SK-N-SH (cell line): ENCODE measurements at regions not wholly inside any gene's neighbourhood (a gene's known extent, or its start where the extent isn't known, plus 50 kb on each side); places are given as distances from the start of the nearest gene placed in this dataset.

Experiments used
- CTCF ChIA-PET: fragments of 300-600, 350-600 bp; formaldehyde crosslinking; extraction: SDS; loops from one replicate; lab custom pipeline; 2021; lab: Yijun Ruan, JAX
- POLR2A ChIA-PET: fragments of 350-600 bp; sonication (Branson Sonifier 250); formaldehyde crosslinking; extraction: SDS; loops from one replicate; lab custom pipeline; 2020; ENCODE audit warnings: antibody characterized with exemption, inconsistent platforms; lab: Yijun Ruan, JAX
- DNase-seq: peaks from one replicate; pipeline ENCODE4 v3.0.0; 2012
- H2AFZ ChIP-seq: fragments of 200-600 bp; sonication (generic); 2 replicates; pipeline ENCODE4 v1.8.1; 2016; ENCODE audit warnings: antibody characterized with exemption, mild to moderate bottlenecking, low read depth
- H3F3A ChIP-seq: fragments of 200-600 bp; sonication (generic); replicated peaks from 2 replicates; pipeline ENCODE3; 2016; ENCODE audit warnings: antibody characterized with exemption, mild to moderate bottlenecking; ENCODE audit not compliant: insufficient read depth
- H3K27ac ChIP-seq, 2 experiments: fragments of 200-500 bp in 1 of 2; fragments of 200-600 bp in 1 of 2; sonication (Bioruptor generic) in 1 of 2; sonication (generic), shearing (Covaris generic) in 1 of 2; 2 replicates each; pipeline versions ENCODE4 v1.5.1 to v1.6.1; 2014 to 2016; ENCODE audit warnings: low read depth in 2 of 2, inconsistent platforms in 1 of 2, low read length in 1 of 2, mild to moderate bottlenecking in 1 of 2, mixed read lengths in 1 of 2
- H3K27me3 ChIP-seq: fragments of 200-600 bp; sonication (generic), shearing (Covaris generic); 2 replicates; pipeline ENCODE4 v1.6.1; 2016; ENCODE audit warnings: mixed run types; ENCODE audit not compliant: insufficient read depth
- H3K36me3 ChIP-seq, 2 experiments: fragments of 200-500 bp in 1 of 2; fragments of 200-600 bp in 1 of 2; sonication (Bioruptor generic) in 1 of 2; sonication (generic) in 1 of 2; replicated peaks in 1 of 2; 2 replicates each; pipeline versions ENCODE3 to v1.5.1; 2014 to 2016; ENCODE audit warnings: low read length in 1 of 2, mild to moderate bottlenecking in 1 of 2; ENCODE audit not compliant: insufficient read depth in 2 of 2, control insufficient read depth in 1 of 2
- H3K4me1 ChIP-seq, 2 experiments: fragments of 200-500 bp in 1 of 2; fragments of 200-600 bp in 1 of 2; sonication (Bioruptor generic) in 1 of 2; sonication (generic), shearing (Covaris generic) in 1 of 2; 2 replicates each; pipeline versions ENCODE4 v1.5.1 to v1.6.1; 2014 to 2016; ENCODE audit warnings: low read depth in 1 of 2, low read length in 1 of 2, mixed run types in 1 of 2; ENCODE audit not compliant: insufficient read depth in 2 of 2, control insufficient read depth in 1 of 2
- H3K4me2 ChIP-seq: fragments of 200-600 bp; sonication (generic), shearing (Covaris generic); 2 replicates; pipeline ENCODE4 v1.6.1; 2017; ENCODE audit warnings: mixed run types
- H3K4me3 ChIP-seq, 2 experiments: fragments of 200-500 bp in 1 of 2; fragments of 200-600 bp in 1 of 2; sonication (Bioruptor generic) in 1 of 2; sonication (generic), shearing (Covaris generic) in 1 of 2; 2 replicates each; pipeline versions ENCODE4 v1.5.1 to v1.8.1; 2014 to 2016; ENCODE audit warnings: low read depth in 2 of 2, inconsistent platforms in 1 of 2, low read length in 1 of 2, mild to moderate bottlenecking in 1 of 2, mixed read lengths in 1 of 2, moderate library complexity in 1 of 2
- H3K79me2 ChIP-seq: fragments of 200-600 bp; sonication (generic); 2 replicates; pipeline ENCODE4 v1.8.1; 2017; ENCODE audit warnings: mild to moderate bottlenecking; ENCODE audit not compliant: insufficient read depth
- H3K9ac ChIP-seq: fragments of 200-600 bp; sonication (generic); 2 replicates; pipeline ENCODE4 v1.6.1; 2017; ENCODE audit warnings: mixed run types
- H3K9me2 ChIP-seq: fragments of 200-600 bp; sonication (generic); 2 replicates; pipeline ENCODE4 v1.6.1; 2017; ENCODE audit warnings: mixed run types
- H3K9me3 ChIP-seq: fragments of 200-600 bp; sonication (generic); 2 replicates; pipeline ENCODE4 v1.6.1; 2017; ENCODE audit warnings: mixed run types, mild to moderate bottlenecking, moderate library complexity
- H4K20me1 ChIP-seq: fragments of 200-600 bp; sonication (generic); 2 replicates; pipeline ENCODE4 v1.6.1; 2017; ENCODE audit warnings: mild to moderate bottlenecking, mixed run types; ENCODE audit not compliant: insufficient read depth
- CHD2 ChIP-seq: fragments of 150-350 bp; IDR thresholded peaks from 2 replicates; pipeline ENCODE4 v1.6.1; 2018; ENCODE audit warnings: low read length; ENCODE audit not compliant: partially characterized antibody
- FOSL2 ChIP-seq: IDR thresholded peaks from 2 replicates; pipeline ENCODE4 v1.4.0; 2012; ENCODE audit warnings: low read depth, mild to moderate bottlenecking, moderate library complexity, borderline replicate concordance
- FOXJ3 ChIP-seq: sonication (generic); formaldehyde crosslinking; IDR thresholded peaks from 2 replicates; pipeline ENCODE4 v1.5.1; 2020; ENCODE audit warnings: mild to moderate bottlenecking, missing genetic modification reagents
- FOXM1 ChIP-seq: IDR thresholded peaks from 2 replicates; pipeline ENCODE4 v1.4.0; 2012; ENCODE audit warnings: low read depth, mild to moderate bottlenecking
- GATA2 ChIP-seq: sonication (generic); formaldehyde crosslinking; IDR thresholded peaks from 2 replicates; pipeline ENCODE4 v1.5.0; 2020; ENCODE audit warnings: mild to moderate bottlenecking, missing genetic modification reagents
- IRF3 ChIP-seq: fragments of 150-350 bp; IDR thresholded peaks from 2 replicates; pipeline ENCODE4 v1.6.1; 2016; ENCODE audit warnings: mild to moderate bottlenecking, low read depth, low read length
- MEF2A ChIP-seq: IDR thresholded peaks from 2 replicates; pipeline ENCODE4 v1.4.0; 2012; ENCODE audit warnings: low read depth, borderline replicate concordance
- NFIC ChIP-seq: IDR thresholded peaks from 2 replicates; pipeline ENCODE4 v1.4.0; 2012; ENCODE audit warnings: borderline replicate concordance
- PBX3 ChIP-seq: IDR thresholded peaks from 2 replicates; pipeline ENCODE4; 2012
- RAD21 ChIP-seq: IDR thresholded peaks from 2 replicates; pipeline ENCODE4 v1.6.1; 2012; ENCODE audit warnings: mild to moderate bottlenecking, low read length
- REST ChIP-seq: IDR thresholded peaks from 2 replicates; pipeline ENCODE4 v1.6.1; 2012; ENCODE audit warnings: mild to moderate bottlenecking, low read depth, low read length, moderate library complexity
- RFX5 ChIP-seq: IDR thresholded peaks from 2 replicates; pipeline ENCODE4 v1.6.1; 2012; ENCODE audit warnings: mild to moderate bottlenecking, improper control_type of control experiment, low read length
- RXRA ChIP-seq: IDR thresholded peaks from 2 replicates; pipeline ENCODE4 v1.4.0; 2012; ENCODE audit warnings: low read depth, mild to moderate bottlenecking, borderline replicate concordance
- USF2 ChIP-seq: fragments of 150-350 bp; IDR thresholded peaks from 2 replicates; pipeline ENCODE4 v1.6.1; 2017; ENCODE audit warnings: antibody characterized with exemption, low read length, low read depth, borderline replicate concordance
- YY1 ChIP-seq: IDR thresholded peaks from 2 replicates; pipeline ENCODE4 v1.4.0; 2012; ENCODE audit warnings: low read depth, mild to moderate bottlenecking
- WGBS: methylation state at CpG from one replicate; pipeline ENCODE4 v1.1.6; 2017; ENCODE audit warnings: low lambda C conversion rate; 5-methylcytosine and 5-hydroxymethylcytosine counted together

- TF ChIP-seq RXRA, result no peak
- TF ChIP-seq FOXM1, result no peak
- TF ChIP-seq CHD2, result no peak
- TF ChIP-seq YY1, result no peak
- TF ChIP-seq MEF2A, result no peak
- no peak for TF ChIP-seq USF2
- TF ChIP-seq FOSL2, result no peak
- no peak for TF ChIP-seq RAD21
- TF ChIP-seq FOXJ3 (CRISPR knock-in tag), result no peak
- no peak for TF ChIP-seq REST
- no peak for TF ChIP-seq GATA2 (CRISPR knock-in tag)
- TF ChIP-seq NFIC, result no peak
- no peak for TF ChIP-seq PBX3
- no peak for TF ChIP-seq IRF3
- TF ChIP-seq RFX5, result no peak
- H3K4me3 ChIP-seq, result no peak overlapping the region
- no peaks in the 10 kb centered on the region for H3K36me3 ChIP-seq
- 41% methylated on average over 5 of the region's 5 CpGs for WGBS
- H3K9me3 ChIP-seq, result no peaks in the 10 kb centered on the region
- H3K27ac ChIP-seq, result no peak overlapping the region
- H4K20me1 ChIP-seq, result no peaks in the 10 kb centered on the region
- ChIA-PET POLR2A (no interaction called here), CTCF (interaction anchor here (0.9 to 1.2 kb wide), 2 partner anchors 9 to 165 kb away, joined by 3 to 4 read pairs; no protein-coding TSS in a partner anchor)
- DNase-seq, result no peak
- no peak overlapping the region for H3K9ac ChIP-seq
- H3K4me1 ChIP-seq, result no peaks in the 10 kb centered on the region
- H3K79me2 ChIP-seq, result no peaks in the 10 kb centered on the region
- H2AFZ ChIP-seq, result no peak overlapping the region
- no peaks in the 10 kb centered on the region for H3K9me2 ChIP-seq
- H3K27me3 ChIP-seq, result no peaks in the 10 kb centered on the region
- no peak overlapping the region for H3K4me2 ChIP-seq
- H3F3A ChIP-seq, result no peaks in the 10 kb centered on the region
Observed at GRCh38 chr20:40803381-40803780, 114.3 kb upstream of the MAFB start.
